Endometrium (tissue), 2 donors: ENCODE measurements at regions not wholly inside any gene's neighbourhood (a gene's known extent, or its start where the extent isn't known, plus 50 kb on each side); places are given as distances from the start of the nearest gene placed in this dataset.

Source experiments
- FAIRE-seq: peaks from 2 replicates; lab custom pipeline; 2012; peaks lifted over from hg19 to GRCh38; lab: Jason Lieb, UNC
- donor health status: control.
- donor health status: control.

- no peak for FAIRE-seq
Measured at GRCh38 chr13:24081387-24081786, 79.1 kb upstream of the SPATA13 start.

- no peak for FAIRE-seq
Measured at GRCh38 chr13:24083141-24083540, 77.4 kb upstream of the SPATA13 start.

GRCh38 chr13:24083722-24084421, 76.6 kb upstream of the SPATA13 start:
- FAIRE-seq: no peak

- no peak for FAIRE-seq
Measured at GRCh38 chr13:24085662-24086061, 74.9 kb upstream of the SPATA13 start.

- no peak for FAIRE-seq
Measured at GRCh38 chr13:24086642-24087041, 73.9 kb upstream of the SPATA13 start.

- FAIRE-seq: no peak
Measured at GRCh38 chr13:24087605-24088225, 72.8 kb upstream of the SPATA13 start.

GRCh38 chr13:24090049-24090448, 70.5 kb upstream of the SPATA13 start:
- FAIRE-seq: no peak

GRCh38 chr13:24091080-24091479, 69.4 kb upstream of the SPATA13 start:
- FAIRE-seq: no peak

GRCh38 chr13:24092108-24092507, 68.4 kb upstream of the SPATA13 start:
- FAIRE-seq: no peak

- FAIRE-seq: no peak
Measured at GRCh38 chr13:24093047-24093446, 67.5 kb upstream of the SPATA13 start.

- no peak for FAIRE-seq
Measured at GRCh38 chr13:24096659-24097058, 63.9 kb upstream of the SPATA13 start.

GRCh38 chr13:24097064-24097463, 63.5 kb upstream of the SPATA13 start:
- FAIRE-seq: no peak

- no peak for FAIRE-seq
Measured at GRCh38 chr13:24097667-24098066, 62.9 kb upstream of the SPATA13 start.

- no peak for FAIRE-seq
Measured at GRCh38 chr13:24099490-24099889, 61.0 kb upstream of the SPATA13 start.

- no peak for FAIRE-seq
Measured at GRCh38 chr13:24100188-24100587, 60.3 kb upstream of the SPATA13 start.

- FAIRE-seq: no peak
Measured at GRCh38 chr13:24103782-24104372, 56.6 kb upstream of the SPATA13 start.

GRCh38 chr13:24104723-24105122, 55.8 kb upstream of the SPATA13 start:
- no peak for FAIRE-seq

GRCh38 chr13:24106429-24106828, 54.1 kb upstream of the SPATA13 start:
- FAIRE-seq: no peak

GRCh38 chr13:24107955-24108614, 52.4 kb upstream of the SPATA13 start:
- FAIRE-seq: no peak

- FAIRE-seq: no peak
Measured at GRCh38 chr13:24108615-24108965, 51.9 kb upstream of the SPATA13 start.

- FAIRE-seq: no peak
Measured at GRCh38 chr13:24110011-24110410, 50.5 kb upstream of the SPATA13 start.
